ENCODE measurements at regions not wholly inside any gene's neighbourhood (a gene's known extent, or its start where the extent isn't known, plus 50 kb on each side); places are given as distances from the start of the nearest gene placed in this dataset.

- TF ChIP-seq POLR2A (IDR thresholded peaks at IDR 0.05) (no peak), CTCF (IDR thresholded peaks at IDR 0.05) (no peak)
Measured at GRCh38 chr1:233520261-233521191, 93.4 kb upstream of the KCNK1 start.

Data from vagina (tissue), 2 donors.